ENCODE measurements at regions not wholly inside any gene's neighbourhood (a gene's known extent, or its start where the extent isn't known, plus 50 kb on each side); places are given as distances from the start of the nearest gene placed in this dataset.

- DNase-seq (no peak), ATAC-seq (ENCODE audit: low read depth) (no peak)
- no CpG with 5 or more reads among the region's 3 CpGs for WGBS, 2 experiments (ENCODE audit: extremely low coverage in 2 of 2, insufficient read length in 1 of 2)
- H2AFZ ChIP-seq (replicated peaks; ENCODE audit: low read length, poor library complexity) = no peak overlapping the region
- no peak overlapping the region for H3K4ac ChIP-seq (ENCODE audit: low read depth, low read length)
- no peak overlapping the region for H3K4me2 ChIP-seq (ENCODE audit: low read depth, low read length)
- no peaks in the 10 kb centered on the region for H3K79me1 ChIP-seq (ENCODE audit: low read depth in 1 of 2, low read length in 2 of 2)
- POLR2A ChIA-PET (ENCODE audit: unreplicated experiment) = no interaction called here
- H2BK5ac ChIP-seq (ENCODE audit: low read depth, low read length, poor library complexity, severe bottlenecking) = no peak overlapping the region
- CTCF ChIA-PET = no interaction called here
- H4K5ac ChIP-seq (ENCODE audit: low read depth, low read length) = no peak overlapping the region
- H4K20me1 ChIP-seq (ENCODE audit: insufficient read depth, low read length) = no peaks in the 10 kb centered on the region
- H3K23ac ChIP-seq (ENCODE audit: low read depth, low read length) = no peak overlapping the region
- no peak overlapping the region for H2AK5ac ChIP-seq (ENCODE audit: low read depth, low read length)
- H3K56ac ChIP-seq (ENCODE audit: extremely low read depth, insufficient read depth, low read length) = no peak overlapping the region
- no peak overlapping the region for H2BK20ac ChIP-seq (ENCODE audit: low read depth, low read length)
- no peak overlapping the region for H3K18ac ChIP-seq (ENCODE audit: low read depth, low read length)
- in situ Hi-C loops (cut with MboI; ENCODE audit: low sequenced_read_pairs) = no loop called here
- no peak overlapping the region for H2BK15ac ChIP-seq (ENCODE audit: low read depth, low read length)
- H4K8ac ChIP-seq (ENCODE audit: low read depth in 2 of 2, low read length in 2 of 2) = no peak overlapping the region
- TF ChIP-seq BHLHE40 (IDR thresholded peaks at IDR 0.05; ENCODE audit: low read depth, low read length) = no peak
- no peak for TF ChIP-seq MXI1 (IDR thresholded peaks at IDR 0.05; ENCODE audit: borderline replicate concordance, low read depth, low read length)
- no peak for TF ChIP-seq SMC3 (IDR thresholded peaks at IDR 0.05; ENCODE audit: low read depth, low read length)
- no peak for TF ChIP-seq MAZ (IDR thresholded peaks at IDR 0.05; ENCODE audit: borderline replicate concordance, low read depth, low read length)
- TF ChIP-seq CTCF (conservative IDR thresholded peaks at IDR 0.05; ENCODE audit: low read depth, low read length) = no peak
- TF ChIP-seq MAFK (IDR thresholded peaks at IDR 0.05; ENCODE audit: low read depth, low read length) = no peak
- no peak for TF ChIP-seq CEBPB (IDR thresholded peaks at IDR 0.05; ENCODE audit: low read depth, low read length)
- no peak for TF ChIP-seq RCOR1 (IDR thresholded peaks at IDR 0.05; ENCODE audit: insufficient replicate concordance, low read length)
- no peak for TF ChIP-seq NFE2L2 (IDR thresholded peaks at IDR 0.05; ENCODE audit: low read depth, low read length)
- no peak overlapping the region for H2AK9ac ChIP-seq (replicated peaks; ENCODE audit: low read depth, low read length, poor library complexity)
- H3K4me1 ChIP-seq (ENCODE audit: control insufficient read depth, insufficient read depth, low read length) = no peaks in the 10 kb centered on the region; the same call in 1 of the 2 replicates
- no peak overlapping the region for H3K14ac ChIP-seq (replicated peaks; ENCODE audit: low read depth, low read length)
- no peaks in the 10 kb centered on the region; the same call in 1 of the 2 replicates for H3K9me3 ChIP-seq (ENCODE audit: control insufficient read depth, insufficient read depth, low read length)
- no peaks in the 10 kb centered on the region for H3K36me3 ChIP-seq (ENCODE audit: control insufficient read depth, insufficient read depth, low read length)
- H3K27me3 ChIP-seq (ENCODE audit: control insufficient read depth, insufficient read depth, low read length) = no peaks in the 10 kb centered on the region
- dilution Hi-C loops (cut with HindIII; ENCODE audit: low sequenced_read_pairs, unreplicated experiment) = no loop called here
- no TSS peak for BruUV-seq (replicated peaks)
- H4K91ac ChIP-seq (ENCODE audit: insufficient read depth, low read depth, low read length) = no peak overlapping the region
- H3K9me1 ChIP-seq (ENCODE audit: insufficient read depth, low read length) = no peaks in the 10 kb centered on the region
- H3K4me3 ChIP-seq (ENCODE audit: insufficient read depth, low read depth, low read length) = no peak overlapping the region
- H3K27ac ChIP-seq (ENCODE audit: insufficient read depth, low read length) = no peak overlapping the region
- H2BK120ac ChIP-seq (ENCODE audit: low read depth, low read length) = no peak overlapping the region
- no peak overlapping the region for H3K9ac ChIP-seq (ENCODE audit: low read depth, low read length)
- intact Hi-C loops (cut with micrococcal nuclease) = no loop called here
Measured at GRCh38 chr15:61381501-61381900, 152.4 kb upstream of the RORA start.
